Right cardiac atrium (tissue), 5 donors: ENCODE measurements at regions not wholly inside any gene's neighbourhood (a gene's known extent, or its start where the extent isn't known, plus 50 kb on each side); places are given as distances from the start of the nearest gene placed in this dataset.

ENCODE experiments used
- ATAC-seq, 2 donors: fragments of 200-7000 bp; cut with Tn5 transposase; one replicate each; pipeline versions ENCODE4 v1.8.0 to v1.9.1; 2020; ENCODE audit warnings: moderate library complexity in 2 of 2, mild to moderate bottlenecking in 1 of 2
- DNase-seq, 3 donors: peaks; one replicate each; pipeline ENCODE4 v3.0.0-alpha.2; 2020
- H3K27ac ChIP-seq: one replicate; pipeline ENCODE4 v1.5.1; 2013; ENCODE audit warnings: mild to moderate bottlenecking, low read length, control low read depth, moderate library complexity
- H3K27me3 ChIP-seq: one replicate; pipeline ENCODE4 v1.6.1; 2013; ENCODE audit not compliant: control insufficient read depth, insufficient read depth
- H3K4me1 ChIP-seq: one replicate; pipeline ENCODE4 v1.6.1; 2013; ENCODE audit warnings: low read length; ENCODE audit not compliant: control insufficient read depth, insufficient read depth
- H3K4me3 ChIP-seq: one replicate; pipeline ENCODE4 v1.5.1; 2013; ENCODE audit warnings: low read length, control low read depth
- H3K9me3 ChIP-seq: one replicate; pipeline ENCODE4 v1.6.1; 2013; ENCODE audit warnings: low read length; ENCODE audit not compliant: control insufficient read depth
- WGBS: extraction: QIAGEN DNeasy Blood & Tissue Kit; methylation state at CpG from one replicate; pipeline ENCODE4 v1.1.7; 2013; 5-methylcytosine and 5-hydroxymethylcytosine counted together
- intact Hi-C, 4 donors: fragments of 100-400 bp; cut with DNase I; formaldehyde crosslinking; loops; one replicate each; pipeline versions ENCODE4 v1.11.0 to v1.14.0; 2022 to 2023
- donor health status: healthy with polysubstance abuse.
- donor health status: DM: no; HTN: yes; CAD: no.
- donor health status: DM: no; HTN: no; CAD: no.
- donor health status: DM: no; HTN: yes; CAD: no; lungs with severe emphysema.
- donor health status: DM: yes; HTN: yes; CAD: no.

DNA sequence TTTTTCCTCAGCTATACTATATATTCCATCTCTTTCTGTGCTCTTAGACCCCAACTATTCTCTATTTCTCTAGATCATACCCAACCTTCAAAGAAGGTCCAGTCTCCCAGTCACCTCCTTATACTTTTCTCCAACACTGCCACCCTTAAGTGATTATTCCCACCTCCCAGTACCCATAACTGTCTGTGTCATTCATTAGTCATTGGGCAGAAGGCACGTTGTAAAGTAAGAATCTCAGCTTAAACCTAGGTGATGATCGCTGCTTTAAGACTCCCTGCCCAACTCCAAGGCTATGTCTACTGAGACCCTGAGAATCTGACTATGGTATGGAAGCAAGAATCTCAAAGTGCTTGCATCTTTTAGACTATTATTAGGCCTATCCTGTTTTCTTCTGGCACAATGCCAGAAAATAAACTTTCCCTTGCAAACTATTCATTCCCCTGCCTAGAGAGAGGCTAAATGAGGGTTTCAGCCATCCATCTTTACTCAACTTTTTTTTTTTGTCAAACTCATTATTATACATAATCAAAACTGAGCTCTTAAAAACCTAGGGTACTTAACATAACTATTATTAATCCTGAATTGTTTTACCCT, 174.3 kb upstream of the DPT start:
- Histone ChIP-seq H3K27me3 (no peaks in the 10 kb centered on the region), H3K27ac (no peak overlapping the region), H3K4me1 (no peaks in the 10 kb centered on the region), H3K4me3 (no peak overlapping the region), H3K9me3 (no peaks in the 10 kb centered on the region)
- intact Hi-C loops: no loop called here
- 88% methylated on average over 2 of the region's 2 CpGs for WGBS
- DNase-seq: no peak
- ATAC-seq: no peak

DNA sequence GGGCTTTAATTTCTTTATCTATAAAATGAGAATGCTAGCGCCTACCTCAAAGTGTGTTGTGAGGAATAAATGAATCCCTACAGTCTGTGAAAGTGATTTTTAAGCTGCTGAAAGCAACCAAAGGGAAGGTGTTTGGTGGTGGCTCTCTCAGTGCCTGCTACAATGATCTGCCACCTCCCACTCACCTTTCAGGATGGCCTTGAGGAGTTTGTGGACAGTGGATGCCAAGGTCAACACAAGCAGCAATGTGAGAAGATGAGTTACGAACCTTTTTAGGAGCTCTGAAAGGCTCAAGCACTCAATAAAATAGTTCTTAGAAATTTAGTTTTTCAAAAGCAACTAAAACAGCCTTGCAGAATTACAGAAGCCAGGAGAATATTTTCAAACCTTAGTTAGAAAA, 176.6 kb upstream of the DPT start:
- DNase-seq: no peak

DNA sequence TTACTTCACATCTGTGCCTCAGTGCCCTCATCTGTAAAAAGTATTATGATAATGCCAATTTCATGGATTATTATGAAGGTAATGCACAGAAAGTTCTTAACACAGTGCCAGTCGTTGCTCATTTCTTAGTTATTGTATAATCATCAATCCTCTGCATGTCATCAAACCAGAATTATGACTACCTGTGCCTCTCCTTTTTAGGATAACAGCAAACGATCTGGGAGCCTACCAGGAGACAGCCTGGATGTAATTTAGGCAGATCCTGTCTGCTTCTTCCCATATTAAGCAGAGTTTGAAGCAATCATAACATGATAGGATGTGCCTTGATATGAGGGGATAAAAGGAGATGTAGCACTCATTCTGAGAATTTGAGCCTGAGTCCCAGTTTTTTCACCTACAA, 177.4 kb upstream of the DPT start:
- H3K4me3 ChIP-seq: no peak overlapping the region
- no peak for DNase-seq

More for the DNA sequence above, 176.6 kb upstream of the DPT start:
- H3K27ac ChIP-seq: no peak overlapping the region
- intact Hi-C loops: no loop called here
- H3K27me3 ChIP-seq: no peaks in the 10 kb centered on the region
- ATAC-seq: no peak
- no peak overlapping the region for H3K4me3 ChIP-seq
- WGBS: 98% methylated on average over 2 of the region's 2 CpGs
- no peaks in the 10 kb centered on the region for H3K9me3 ChIP-seq
- H3K4me1 ChIP-seq: no peaks in the 10 kb centered on the region

DNA sequence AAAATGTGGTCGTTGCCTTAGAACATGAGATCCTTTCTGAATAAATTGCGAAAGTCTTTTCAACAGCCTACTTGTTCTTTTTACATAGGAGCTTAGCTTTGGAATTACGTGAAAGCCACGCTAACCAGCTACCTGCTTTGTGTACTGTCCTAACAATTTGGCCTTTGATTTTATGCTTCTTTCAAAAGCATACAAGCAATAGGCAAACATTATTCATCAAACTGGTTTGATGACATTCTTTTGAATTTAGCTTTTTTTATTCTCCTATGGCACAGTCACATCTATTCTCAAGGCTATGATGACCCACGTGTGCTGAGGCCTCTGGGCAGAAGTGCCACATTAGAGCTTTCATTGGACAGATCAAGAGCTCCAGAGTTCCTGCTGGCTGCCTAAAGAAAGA, 178.0 kb upstream of the DPT start:
- WGBS: 88% methylated on average over 5 of the region's 5 CpGs
- DNase-seq (no peak), ATAC-seq (no peak)
- Histone ChIP-seq H3K27ac (no peak overlapping the region), H3K4me1 (no peaks in the 10 kb centered on the region), H3K4me3 (no peak overlapping the region), H3K27me3 (no peaks in the 10 kb centered on the region), H3K9me3 (no peaks in the 10 kb centered on the region)
- intact Hi-C loops: no loop called here

More for the DNA sequence above, 177.4 kb upstream of the DPT start:
- Histone ChIP-seq H3K27me3 (no peaks in the 10 kb centered on the region), H3K27ac (no peak overlapping the region), H3K4me1 (no peaks in the 10 kb centered on the region), H3K9me3 (no peaks in the 10 kb centered on the region)
- intact Hi-C loops: no loop called here
- 83% methylated on average over 2 of the region's 2 CpGs for WGBS
- ATAC-seq: no peak

DNA sequence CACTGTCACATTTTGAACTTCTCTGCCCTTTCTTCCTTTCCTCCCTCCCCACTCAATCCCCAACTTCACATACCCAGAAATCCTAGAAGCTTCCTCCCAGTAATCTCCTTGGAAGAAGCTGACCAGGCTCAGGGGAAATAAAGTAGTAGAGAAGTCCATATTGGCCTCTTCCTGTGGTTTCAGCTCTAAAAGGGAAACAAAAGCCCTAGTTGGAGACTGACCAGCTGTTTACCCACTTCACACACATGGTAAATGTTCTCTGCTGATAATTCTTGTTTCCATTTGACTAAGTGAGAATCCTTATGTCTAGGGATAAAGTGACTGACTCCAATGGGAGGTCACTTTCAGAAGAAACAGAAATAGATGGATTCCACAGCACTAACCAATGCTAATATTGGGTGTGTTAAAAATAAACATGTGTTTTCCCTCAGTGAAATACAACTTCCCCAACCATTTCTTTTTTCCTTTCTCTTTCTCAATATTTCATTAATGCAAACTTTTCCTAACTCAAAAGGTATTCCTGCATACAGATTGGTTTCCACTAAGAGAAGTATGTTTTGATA, 178.9 kb upstream of the DPT start:
- Histone ChIP-seq H3K4me3 (no peak overlapping the region), H3K4me1 (no peaks in the 10 kb centered on the region), H3K27ac (no peak overlapping the region), H3K9me3 (no peaks in the 10 kb centered on the region), H3K27me3 (no peaks in the 10 kb centered on the region)
- intact Hi-C loops: no loop called here
- ATAC-seq (no peak), DNase-seq (no peak)

DNA sequence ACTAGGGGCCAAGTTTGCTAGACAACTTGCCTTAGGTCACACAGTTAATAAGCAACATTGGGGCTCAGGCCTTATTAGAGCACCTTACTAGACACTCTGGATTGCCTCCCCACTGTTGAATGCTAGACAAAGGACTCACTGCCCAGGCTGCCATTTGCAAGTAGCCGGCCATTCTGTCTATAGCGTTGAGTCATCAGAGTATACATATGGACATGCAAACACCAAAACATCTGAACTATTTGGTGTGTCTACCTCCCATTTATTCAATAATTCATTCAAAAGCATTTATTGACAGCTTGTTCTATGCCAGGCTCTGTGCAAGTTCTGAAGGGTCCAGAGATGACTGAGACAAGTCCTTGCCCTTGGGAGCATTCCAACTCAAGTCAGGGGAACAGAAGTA, 181.4 kb upstream of the DPT start:
- no peak overlapping the region for H3K4me3 ChIP-seq
- no peaks in the 10 kb centered on the region for H3K4me1 ChIP-seq
- no peak overlapping the region for H3K27ac ChIP-seq
- H3K9me3 ChIP-seq: no peaks in the 10 kb centered on the region
- 77% methylated on average over 2 of the region's 2 CpGs for WGBS
- intact Hi-C loops: no loop called here
- ATAC-seq (no peak), DNase-seq (no peak)
- no peaks in the 10 kb centered on the region for H3K27me3 ChIP-seq

DNA sequence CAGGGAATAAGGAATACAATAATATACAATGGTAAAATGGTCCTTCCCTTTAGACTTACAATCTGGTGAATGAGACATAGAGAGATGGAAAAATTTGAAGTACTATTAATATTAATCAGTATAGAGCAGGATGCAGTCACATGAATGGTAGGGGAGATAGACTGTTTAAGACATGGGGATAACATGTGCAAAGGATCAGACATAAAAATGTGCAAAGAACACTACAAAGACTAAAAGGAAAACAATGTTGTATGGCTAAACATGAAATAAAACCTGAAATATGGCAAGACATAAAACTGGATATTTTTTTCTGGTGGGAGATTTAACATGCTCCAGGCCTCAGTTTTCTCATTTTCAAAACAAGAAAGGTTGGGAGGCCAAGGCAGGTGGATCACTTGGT, 182.4 kb upstream of the DPT start:
- no peaks in the 10 kb centered on the region for H3K27me3 ChIP-seq
- no peak overlapping the region for H3K27ac ChIP-seq
- no peak overlapping the region for H3K4me3 ChIP-seq
- H3K9me3 ChIP-seq: no peaks in the 10 kb centered on the region
- no peaks in the 10 kb centered on the region for H3K4me1 ChIP-seq
- ATAC-seq: no peak
- no peak for DNase-seq
- intact Hi-C loops: no loop called here

DNA sequence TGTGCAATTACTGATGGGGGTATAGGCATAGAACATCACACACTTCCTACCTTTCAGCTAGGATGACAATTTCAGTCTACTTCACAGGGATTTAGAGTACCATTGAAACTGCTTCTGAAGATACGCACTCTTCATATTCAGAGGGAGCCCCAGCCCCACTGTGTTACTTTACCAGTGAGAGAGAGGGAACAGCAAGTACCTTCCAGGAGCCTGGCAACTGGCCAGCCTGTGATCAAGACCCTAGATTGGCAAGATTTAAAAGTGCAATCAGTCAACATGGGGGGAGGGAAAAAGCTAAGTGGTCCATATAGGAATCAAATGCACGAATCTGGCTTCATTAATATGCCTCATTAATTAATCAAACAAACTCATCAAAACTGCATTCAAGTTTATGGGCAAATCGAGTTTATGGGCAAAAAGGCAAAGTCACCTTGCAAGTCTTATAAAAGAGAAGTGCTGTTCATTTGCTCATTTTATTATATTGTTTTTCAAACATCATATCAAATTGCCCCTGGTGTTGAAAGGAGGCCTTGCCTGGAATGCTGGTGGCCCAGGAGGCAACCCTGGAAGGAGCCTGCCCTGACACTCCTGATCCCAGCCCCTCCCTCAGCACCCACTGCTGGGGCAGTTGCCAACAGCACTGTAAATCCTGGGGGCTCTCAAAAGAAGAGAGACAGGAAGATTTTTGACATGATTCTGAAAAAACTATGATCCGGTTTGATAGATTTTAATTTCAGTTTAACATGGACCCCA, 184.9 kb upstream of the DPT start:
- intact Hi-C loops: no loop called here
- ATAC-seq (no peak), DNase-seq (peak in 1 of 3 donors; percentile 55)
- Histone ChIP-seq H3K4me3 (no peak overlapping the region), H3K27ac (no peak overlapping the region), H3K4me1 (no peaks in the 10 kb centered on the region), H3K27me3 (no peaks in the 10 kb centered on the region), H3K9me3 (no peaks in the 10 kb centered on the region)
- 96% methylated on average over 4 of the region's 4 CpGs for WGBS

DNA sequence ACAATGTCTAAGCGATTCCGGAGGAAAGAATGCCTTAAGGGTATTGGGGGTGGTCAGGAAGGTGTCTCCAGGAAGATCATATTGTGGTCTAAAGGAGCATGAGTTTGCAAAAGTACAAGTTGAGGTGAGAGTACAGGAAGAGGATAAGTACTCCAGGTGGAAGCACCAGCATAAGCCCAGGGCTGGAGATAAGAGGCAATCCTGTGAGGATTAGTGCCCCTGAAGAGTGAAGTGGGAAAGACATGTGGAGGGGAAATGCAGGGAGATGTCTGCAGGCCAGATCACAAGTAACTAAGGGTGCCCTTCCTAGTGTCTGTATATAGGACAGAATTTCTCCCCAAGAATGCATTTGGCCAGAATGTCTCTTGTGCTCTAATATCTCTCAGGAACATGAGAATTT, 188.3 kb upstream of the DPT start:
- Histone ChIP-seq H3K27ac (no peak overlapping the region), H3K27me3 (no peaks in the 10 kb centered on the region), H3K9me3 (no peaks in the 10 kb centered on the region), H3K4me3 (no peak overlapping the region), H3K4me1 (peaks cover 5% of the 10 kb centered on the region)
- no peak for ATAC-seq
- DNase-seq: no peak
- intact Hi-C loops: no loop called here
- 87% methylated on average over 2 of the region's 2 CpGs for WGBS

DNA sequence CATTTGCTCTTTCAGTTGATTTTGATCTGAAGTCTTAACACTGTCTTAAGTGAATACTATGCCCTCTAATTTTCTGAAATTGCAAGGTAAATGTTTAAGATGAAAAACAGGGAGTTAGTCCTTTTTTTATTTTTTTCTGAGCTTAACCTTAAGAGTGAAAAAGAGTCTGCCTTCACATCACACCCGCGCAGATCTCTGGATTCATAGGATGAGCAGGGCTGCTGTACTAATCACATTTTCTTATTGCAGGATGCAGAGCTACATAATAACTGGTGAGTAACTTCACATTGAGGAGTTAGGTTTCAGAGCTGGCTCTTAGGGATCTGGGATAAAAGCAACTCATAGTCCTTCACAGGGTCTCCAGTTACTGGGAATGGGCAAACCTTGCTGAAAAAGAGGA, 188.7 kb upstream of the ATP1B1 start:
- H3K9me3 ChIP-seq: no peaks in the 10 kb centered on the region
- no peaks in the 10 kb centered on the region for H3K27me3 ChIP-seq
- ATAC-seq (no peak), DNase-seq (no peak)
- peaks cover 5% of the 10 kb centered on the region for H3K4me1 ChIP-seq
- no peak overlapping the region for H3K4me3 ChIP-seq
- 91% methylated on average over 2 of the region's 2 CpGs for WGBS
- intact Hi-C loops: no loop called here
- no peak overlapping the region for H3K27ac ChIP-seq

DNA sequence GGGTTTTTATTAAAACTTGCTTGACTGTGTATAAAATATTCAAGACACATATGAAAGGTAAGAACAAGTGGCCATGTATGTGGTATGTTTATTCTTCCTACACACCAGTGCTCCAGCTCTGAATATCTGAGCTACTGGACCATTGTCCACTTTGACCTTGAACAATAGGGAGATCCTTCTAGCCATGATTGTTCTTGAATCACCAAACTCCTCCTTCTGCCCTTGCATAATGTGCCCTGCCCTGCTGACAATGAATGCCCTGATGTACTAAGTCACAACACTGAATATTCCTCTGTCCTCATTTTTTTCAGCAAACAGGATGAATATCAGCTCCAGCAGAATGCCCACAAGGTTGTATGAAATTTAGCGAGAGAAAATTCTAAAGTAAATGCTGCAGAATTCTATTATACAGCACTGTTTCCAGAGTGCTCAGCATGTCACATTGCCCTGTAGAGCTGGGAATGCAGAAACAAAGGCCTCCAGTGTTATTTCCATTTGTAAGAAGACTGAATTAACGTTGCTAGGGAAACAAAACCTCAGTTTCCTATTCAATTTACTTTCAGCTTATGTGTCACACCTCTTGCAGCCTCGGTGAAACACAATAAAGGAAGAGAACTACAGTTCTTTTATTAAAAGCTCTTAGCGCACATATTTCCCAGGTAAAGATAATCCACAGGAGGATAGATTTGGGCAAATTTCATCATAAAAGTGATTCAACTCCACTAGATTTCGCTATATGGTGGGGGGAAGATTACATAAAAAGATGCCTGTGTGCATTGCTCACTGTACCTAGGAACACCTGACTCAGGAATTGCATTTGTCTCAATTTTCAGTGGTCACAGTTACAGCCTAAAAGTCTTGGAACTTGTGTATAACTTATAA, 187.4 kb upstream of the ATP1B1 start:
- Histone ChIP-seq H3K9me3 (no peaks in the 10 kb centered on the region), H3K27ac (no peak overlapping the region), H3K4me3 (no peak overlapping the region), H3K4me1 (peaks cover 5% of the 10 kb centered on the region), H3K27me3 (no peaks in the 10 kb centered on the region)
- no peak for DNase-seq
- no peak for ATAC-seq
- intact Hi-C loops: no loop called here
- 83% methylated on average over 5 of the region's 5 CpGs for WGBS
